NB4 (cell line): ENCODE measurements at regions not wholly inside any gene's neighbourhood (a gene's known extent, or its start where the extent isn't known, plus 50 kb on each side); places are given as distances from the start of the nearest gene placed in this dataset.

ENCODE experiments used
- POLR2A ChIP-seq: IDR thresholded peaks from 2 replicates; pipeline ENCODE4 v1.6.1; 2011; ENCODE audit warnings: mild to moderate bottlenecking; ENCODE audit not compliant: insufficient read length; ENCODE audit errors: extremely low read depth
- TF ChIP-seq, protein P1 (sequence below): IDR thresholded peaks from one replicate; pipeline ENCODE4 v1.5.1; 2012; ENCODE audit warnings: low read depth, low read length

- TF ChIP-seq POLR2A: no peak
- TF ChIP-seq, protein P1, sequence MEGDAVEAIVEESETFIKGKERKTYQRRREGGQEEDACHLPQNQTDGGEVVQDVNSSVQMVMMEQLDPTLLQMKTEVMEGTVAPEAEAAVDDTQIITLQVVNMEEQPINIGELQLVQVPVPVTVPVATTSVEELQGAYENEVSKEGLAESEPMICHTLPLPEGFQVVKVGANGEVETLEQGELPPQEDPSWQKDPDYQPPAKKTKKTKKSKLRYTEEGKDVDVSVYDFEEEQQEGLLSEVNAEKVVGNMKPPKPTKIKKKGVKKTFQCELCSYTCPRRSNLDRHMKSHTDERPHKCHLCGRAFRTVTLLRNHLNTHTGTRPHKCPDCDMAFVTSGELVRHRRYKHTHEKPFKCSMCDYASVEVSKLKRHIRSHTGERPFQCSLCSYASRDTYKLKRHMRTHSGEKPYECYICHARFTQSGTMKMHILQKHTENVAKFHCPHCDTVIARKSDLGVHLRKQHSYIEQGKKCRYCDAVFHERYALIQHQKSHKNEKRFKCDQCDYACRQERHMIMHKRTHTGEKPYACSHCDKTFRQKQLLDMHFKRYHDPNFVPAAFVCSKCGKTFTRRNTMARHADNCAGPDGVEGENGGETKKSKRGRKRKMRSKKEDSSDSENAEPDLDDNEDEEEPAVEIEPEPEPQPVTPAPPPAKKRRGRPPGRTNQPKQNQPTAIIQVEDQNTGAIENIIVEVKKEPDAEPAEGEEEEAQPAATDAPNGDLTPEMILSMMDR: no peak
Observed at GRCh38 chr12:25017336-25017735, 68.4 kb upstream of the BCAT1 start.
